K562 (cell line): ENCODE measurements at regions not wholly inside any gene's neighbourhood (a gene's known extent, or its start where the extent isn't known, plus 50 kb on each side); places are given as distances from the start of the nearest gene placed in this dataset.
"Not testable (repeated sequence)": the region's sequence is repeated elsewhere in the genome, so short reads cannot be mapped to it uniquely, and the experiment has no call there.

Experiments
- ATAC-seq: fragments of 200-7000 bp; cut with Tn5 transposase; 3 replicates; pipeline ENCODE4 v1.9.1; 2020; ENCODE audit warnings: moderate library complexity
- BruUV-seq: library from RNA; stranded (reverse); fragments of 400-500 nt; replicated peaks from 2 replicates; lab custom pipeline; 2021; lab: Mats Ljungman, UMichigan
- CTCF ChIA-PET: fragments of 300-600 bp; formaldehyde crosslinking; extraction: SDS; loops from one replicate; lab custom pipeline; 2021; ENCODE audit warnings: low intra/inter-chr PET ratio; lab: Yijun Ruan, JAX
- POLR2A ChIA-PET: fragments of 300-600, 350-650 bp; sonication (Branson Sonifier 250); formaldehyde crosslinking; extraction: SDS; loops from one replicate; lab custom pipeline; 2021; ENCODE audit warnings: antibody characterized with exemption, inconsistent platforms; lab: Yijun Ruan, JAX
- DNase-seq, 4 experiments: peaks; one replicate each; pipeline versions ENCODE4 v3.0.0 to v3.0.0-alpha.2; 2011 to 2018; ENCODE audit warnings: low spot score in 3 of 4, mixed read lengths in 3 of 4; ENCODE audit errors: extremely low read depth in 1 of 4
- FAIRE-seq: peaks from 2 replicates; lab custom pipeline; 2011; peaks lifted over from hg19 to GRCh38; lab: Jason Lieb, UNC
- H2AFZ ChIP-seq: 2 replicates; pipeline ENCODE4 v1.6.0; 2011; ENCODE audit warnings: low read depth, low read length, control low read depth, inconsistent platforms
- H3K27ac ChIP-seq: fragments of 200-600 bp; 3 replicates; pipeline ENCODE4 v1.8.0; 2011; ENCODE audit warnings: low read depth, mild to moderate bottlenecking, control low read depth, inconsistent platforms, low read length, moderate library complexity, mixed read lengths; ENCODE audit errors: extremely low read depth
- H3K27me3 ChIP-seq, 2 experiments: fragments of 300-600 bp in 1 of 2; 2 replicates in 1 of 2; 3 replicates in 1 of 2; pipeline versions ENCODE4 v1.6.0 to v1.8.0; 2011; ENCODE audit warnings: inconsistent platforms in 2 of 2, low read length in 2 of 2, mild to moderate bottlenecking in 1 of 2, mixed read lengths in 1 of 2, moderate library complexity in 1 of 2; ENCODE audit not compliant: control insufficient read depth in 2 of 2, insufficient read depth in 2 of 2
- H3K36me3 ChIP-seq: fragments of 300-600 bp; 3 replicates; pipeline ENCODE4 v1.8.0; 2011; ENCODE audit warnings: mild to moderate bottlenecking, low read length, inconsistent platforms; ENCODE audit not compliant: control insufficient read depth, insufficient read depth
- H3K4me1 ChIP-seq, 2 experiments: fragments of 200-600 bp in 1 of 2; replicated peaks in 1 of 2; 2 replicates in 1 of 2; 3 replicates in 1 of 2; pipeline versions ENCODE4 v1.5.1 to v1.8.0; 2011; ENCODE audit warnings: inconsistent platforms in 2 of 2, low read length in 2 of 2, mild to moderate bottlenecking in 1 of 2, mixed read lengths in 1 of 2, moderate library complexity in 1 of 2; ENCODE audit not compliant: control insufficient read depth in 2 of 2, insufficient read depth in 2 of 2
- H3K4me2 ChIP-seq: 2 replicates; pipeline ENCODE4 v1.6.1; 2011; ENCODE audit warnings: low read length, control low read depth, inconsistent platforms, mixed read lengths; ENCODE audit not compliant: insufficient read depth
- H3K4me3 ChIP-seq: fragments of 200-600 bp; sonication (generic), shearing (Covaris generic); 2 replicates; pipeline ENCODE4 v1.5.1; 2016; ENCODE audit warnings: control low read depth, inconsistent platforms
- H3K79me2 ChIP-seq: fragments of 200-600 bp; 3 replicates; pipeline ENCODE4 v1.8.0; 2011; ENCODE audit warnings: low read length, inconsistent platforms; ENCODE audit not compliant: control insufficient read depth, insufficient read depth
- H3K9ac ChIP-seq, 2 experiments: 2 replicates each; pipeline versions ENCODE4 v1.6.0 to v1.6.1; 2011; ENCODE audit warnings: low read depth in 2 of 2, low read length in 2 of 2, control low read depth in 1 of 2, inconsistent platforms in 1 of 2, mild to moderate bottlenecking in 1 of 2, mixed read lengths in 1 of 2; ENCODE audit not compliant: insufficient read depth in 1 of 2
- H3K9me1 ChIP-seq: one replicate; pipeline ENCODE4 v1.6.0; 2011; ENCODE audit warnings: inconsistent platforms, mild to moderate bottlenecking, low read length, moderate library complexity; ENCODE audit not compliant: control insufficient read depth, insufficient read depth
- H3K9me3 ChIP-seq: replicated peaks from 2 replicates; pipeline ENCODE4 v1.5.1; 2011; ENCODE audit warnings: low read depth, low read length, inconsistent platforms; ENCODE audit not compliant: control insufficient read depth, insufficient read depth
- H4K20me1 ChIP-seq: replicated peaks from 2 replicates; pipeline ENCODE4 v1.6.1; 2011; ENCODE audit warnings: low read length, inconsistent platforms, mixed read lengths; ENCODE audit not compliant: control insufficient read depth, insufficient read depth
- WGBS: fragments of 100-300 bp; shearing (Covaris generic); methylation state at CpG from one replicate; pipeline ENCODE4 v1.1.6; 2016; ENCODE audit warnings: low coverage, mixed read lengths; ENCODE audit not compliant: insufficient coverage; ENCODE audit errors: missing lambda C conversion rate; 5-methylcytosine and 5-hydroxymethylcytosine counted together
- in situ Hi-C: fragments of 300-500 bp; cut with MboI; formaldehyde crosslinking; loops from 4 replicates; pipeline ENCODE4 v1.15.0; 2018; ENCODE audit warnings: inconsistent platforms, mixed read lengths
- intact Hi-C: fragments of 100-400 bp; cut with micrococcal nuclease; formaldehyde crosslinking; loops from 2 replicates; pipeline ENCODE4 v1.14.2; 2022
- TF ChIP-seq, protein P1 (sequence below): fragments of 200-600 bp; sonication (generic); IDR thresholded peaks from one replicate; pipeline ENCODE4 v1.6.1; 2012; ENCODE audit warnings: mild to moderate bottlenecking, low read depth, low read length, inconsistent platforms
- TF ChIP-seq, protein P2 (sequence below): fragments of 450-650 bp; formaldehyde crosslinking; IDR thresholded peaks from 2 replicates; pipeline ENCODE4 v1.4.0; 2020; ENCODE audit warnings: mild to moderate bottlenecking, moderate library complexity

- ATAC-seq, H3K9ac ChIP-seq, H3K4me2 ChIP-seq, intact Hi-C loops, H3K36me3 ChIP-seq, H3K9me1 ChIP-seq, H3K79me2 ChIP-seq, H3K9me3 ChIP-seq, BruUV-seq, H3K4me1 ChIP-seq, H2AFZ ChIP-seq, CTCF ChIA-PET, H3K27ac ChIP-seq, H4K20me1 ChIP-seq, FAIRE-seq, H3K27me3 ChIP-seq, POLR2A ChIA-PET, in situ Hi-C loops, DNase-seq, H3K4me3 ChIP-seq: not testable (repeated sequence)
- WGBS = 0% methylated on average over 3 of the region's 3 CpGs
These were observed 509.7 kb upstream of the PRR20A start for GRCh38 chr13:56631060-56631459.

DNA sequence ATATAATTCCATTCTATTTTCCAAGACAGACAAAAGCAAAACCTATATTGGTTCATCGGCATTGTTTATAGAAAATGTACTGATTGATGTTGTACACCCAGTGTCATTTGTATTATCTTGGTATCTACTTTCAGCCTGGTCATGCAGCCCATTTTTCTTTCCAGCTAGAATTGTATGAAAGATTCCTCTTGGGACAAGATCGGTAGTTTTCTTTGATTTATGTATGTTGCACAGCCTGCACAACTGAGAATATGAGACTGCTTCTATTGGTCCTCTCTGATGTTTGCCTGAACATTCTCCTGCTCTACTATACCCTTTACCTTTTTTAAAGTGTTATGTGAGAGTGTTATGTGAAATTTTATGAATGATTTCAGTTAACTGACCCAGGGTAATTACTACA lies 487.7 kb upstream of the PRR20A start:
- no peaks in the 10 kb centered on the region for H3K9me1 ChIP-seq
- H2AFZ ChIP-seq = no peak overlapping the region
- ATAC-seq = no peak
- no peaks in the 10 kb centered on the region for H3K4me1 ChIP-seq
- no peaks in the 10 kb centered on the region for H3K36me3 ChIP-seq
- ChIA-PET CTCF (no interaction called here), POLR2A (no interaction called here)
- in situ Hi-C loops (no loop called here), intact Hi-C loops (no loop called here)
- H3K27me3 ChIP-seq = no peaks in the 10 kb centered on the region
- FAIRE-seq = no peak
- H3K9ac ChIP-seq = no peak overlapping the region
- no peaks in the 10 kb centered on the region for H4K20me1 ChIP-seq
- no peaks in the 10 kb centered on the region for H3K9me3 ChIP-seq
- H3K27ac ChIP-seq = no peak overlapping the region
- no peak for DNase-seq
- WGBS = 0% methylated on average over 2 of the region's 2 CpGs
- no peak overlapping the region for H3K4me3 ChIP-seq
- H3K4me2 ChIP-seq = no peak overlapping the region
- BruUV-seq = no TSS peak
- H3K79me2 ChIP-seq = no peaks in the 10 kb centered on the region
- TF ChIP-seq, protein P1, sequence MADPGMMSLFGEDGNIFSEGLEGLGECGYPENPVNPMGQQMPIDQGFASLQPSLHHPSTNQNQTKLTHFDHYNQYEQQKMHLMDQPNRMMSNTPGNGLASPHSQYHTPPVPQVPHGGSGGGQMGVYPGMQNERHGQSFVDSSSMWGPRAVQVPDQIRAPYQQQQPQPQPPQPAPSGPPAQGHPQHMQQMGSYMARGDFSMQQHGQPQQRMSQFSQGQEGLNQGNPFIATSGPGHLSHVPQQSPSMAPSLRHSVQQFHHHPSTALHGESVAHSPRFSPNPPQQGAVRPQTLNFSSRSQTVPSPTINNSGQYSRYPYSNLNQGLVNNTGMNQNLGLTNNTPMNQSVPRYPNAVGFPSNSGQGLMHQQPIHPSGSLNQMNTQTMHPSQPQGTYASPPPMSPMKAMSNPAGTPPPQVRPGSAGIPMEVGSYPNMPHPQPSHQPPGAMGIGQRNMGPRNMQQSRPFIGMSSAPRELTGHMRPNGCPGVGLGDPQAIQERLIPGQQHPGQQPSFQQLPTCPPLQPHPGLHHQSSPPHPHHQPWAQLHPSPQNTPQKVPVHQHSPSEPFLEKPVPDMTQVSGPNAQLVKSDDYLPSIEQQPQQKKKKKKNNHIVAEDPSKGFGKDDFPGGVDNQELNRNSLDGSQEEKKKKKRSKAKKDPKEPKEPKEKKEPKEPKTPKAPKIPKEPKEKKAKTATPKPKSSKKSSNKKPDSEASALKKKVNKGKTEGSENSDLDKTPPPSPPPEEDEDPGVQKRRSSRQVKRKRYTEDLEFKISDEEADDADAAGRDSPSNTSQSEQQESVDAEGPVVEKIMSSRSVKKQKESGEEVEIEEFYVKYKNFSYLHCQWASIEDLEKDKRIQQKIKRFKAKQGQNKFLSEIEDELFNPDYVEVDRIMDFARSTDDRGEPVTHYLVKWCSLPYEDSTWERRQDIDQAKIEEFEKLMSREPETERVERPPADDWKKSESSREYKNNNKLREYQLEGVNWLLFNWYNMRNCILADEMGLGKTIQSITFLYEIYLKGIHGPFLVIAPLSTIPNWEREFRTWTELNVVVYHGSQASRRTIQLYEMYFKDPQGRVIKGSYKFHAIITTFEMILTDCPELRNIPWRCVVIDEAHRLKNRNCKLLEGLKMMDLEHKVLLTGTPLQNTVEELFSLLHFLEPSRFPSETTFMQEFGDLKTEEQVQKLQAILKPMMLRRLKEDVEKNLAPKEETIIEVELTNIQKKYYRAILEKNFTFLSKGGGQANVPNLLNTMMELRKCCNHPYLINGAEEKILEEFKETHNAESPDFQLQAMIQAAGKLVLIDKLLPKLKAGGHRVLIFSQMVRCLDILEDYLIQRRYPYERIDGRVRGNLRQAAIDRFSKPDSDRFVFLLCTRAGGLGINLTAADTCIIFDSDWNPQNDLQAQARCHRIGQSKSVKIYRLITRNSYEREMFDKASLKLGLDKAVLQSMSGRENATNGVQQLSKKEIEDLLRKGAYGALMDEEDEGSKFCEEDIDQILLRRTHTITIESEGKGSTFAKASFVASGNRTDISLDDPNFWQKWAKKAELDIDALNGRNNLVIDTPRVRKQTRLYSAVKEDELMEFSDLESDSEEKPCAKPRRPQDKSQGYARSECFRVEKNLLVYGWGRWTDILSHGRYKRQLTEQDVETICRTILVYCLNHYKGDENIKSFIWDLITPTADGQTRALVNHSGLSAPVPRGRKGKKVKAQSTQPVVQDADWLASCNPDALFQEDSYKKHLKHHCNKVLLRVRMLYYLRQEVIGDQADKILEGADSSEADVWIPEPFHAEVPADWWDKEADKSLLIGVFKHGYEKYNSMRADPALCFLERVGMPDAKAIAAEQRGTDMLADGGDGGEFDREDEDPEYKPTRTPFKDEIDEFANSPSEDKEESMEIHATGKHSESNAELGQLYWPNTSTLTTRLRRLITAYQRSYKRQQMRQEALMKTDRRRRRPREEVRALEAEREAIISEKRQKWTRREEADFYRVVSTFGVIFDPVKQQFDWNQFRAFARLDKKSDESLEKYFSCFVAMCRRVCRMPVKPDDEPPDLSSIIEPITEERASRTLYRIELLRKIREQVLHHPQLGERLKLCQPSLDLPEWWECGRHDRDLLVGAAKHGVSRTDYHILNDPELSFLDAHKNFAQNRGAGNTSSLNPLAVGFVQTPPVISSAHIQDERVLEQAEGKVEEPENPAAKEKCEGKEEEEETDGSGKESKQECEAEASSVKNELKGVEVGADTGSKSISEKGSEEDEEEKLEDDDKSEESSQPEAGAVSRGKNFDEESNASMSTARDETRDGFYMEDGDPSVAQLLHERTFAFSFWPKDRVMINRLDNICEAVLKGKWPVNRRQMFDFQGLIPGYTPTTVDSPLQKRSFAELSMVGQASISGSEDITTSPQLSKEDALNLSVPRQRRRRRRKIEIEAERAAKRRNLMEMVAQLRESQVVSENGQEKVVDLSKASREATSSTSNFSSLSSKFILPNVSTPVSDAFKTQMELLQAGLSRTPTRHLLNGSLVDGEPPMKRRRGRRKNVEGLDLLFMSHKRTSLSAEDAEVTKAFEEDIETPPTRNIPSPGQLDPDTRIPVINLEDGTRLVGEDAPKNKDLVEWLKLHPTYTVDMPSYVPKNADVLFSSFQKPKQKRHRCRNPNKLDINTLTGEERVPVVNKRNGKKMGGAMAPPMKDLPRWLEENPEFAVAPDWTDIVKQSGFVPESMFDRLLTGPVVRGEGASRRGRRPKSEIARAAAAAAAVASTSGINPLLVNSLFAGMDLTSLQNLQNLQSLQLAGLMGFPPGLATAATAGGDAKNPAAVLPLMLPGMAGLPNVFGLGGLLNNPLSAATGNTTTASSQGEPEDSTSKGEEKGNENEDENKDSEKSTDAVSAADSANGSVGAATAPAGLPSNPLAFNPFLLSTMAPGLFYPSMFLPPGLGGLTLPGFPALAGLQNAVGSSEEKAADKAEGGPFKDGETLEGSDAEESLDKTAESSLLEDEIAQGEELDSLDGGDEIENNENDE = no peak
- TF ChIP-seq, protein P2, sequence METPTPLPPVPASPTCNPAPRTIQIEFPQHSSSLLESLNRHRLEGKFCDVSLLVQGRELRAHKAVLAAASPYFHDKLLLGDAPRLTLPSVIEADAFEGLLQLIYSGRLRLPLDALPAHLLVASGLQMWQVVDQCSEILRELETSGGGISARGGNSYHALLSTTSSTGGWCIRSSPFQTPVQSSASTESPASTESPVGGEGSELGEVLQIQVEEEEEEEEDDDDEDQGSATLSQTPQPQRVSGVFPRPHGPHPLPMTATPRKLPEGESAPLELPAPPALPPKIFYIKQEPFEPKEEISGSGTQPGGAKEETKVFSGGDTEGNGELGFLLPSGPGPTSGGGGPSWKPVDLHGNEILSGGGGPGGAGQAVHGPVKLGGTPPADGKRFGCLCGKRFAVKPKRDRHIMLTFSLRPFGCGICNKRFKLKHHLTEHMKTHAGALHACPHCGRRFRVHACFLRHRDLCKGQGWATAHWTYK (CRISPR knock-in tag) = no peak
